ENCODE measurements at regions not wholly inside any gene's neighbourhood (a gene's known extent, or its start where the extent isn't known, plus 50 kb on each side); places are given as distances from the start of the nearest gene placed in this dataset.
"Not testable (repeated sequence)": the region's sequence is repeated elsewhere in the genome, so short reads cannot be mapped to it uniquely, and the experiment has no call there.

- H3K9me3 Mint-ChIP-seq: peaks cover 0 to 8% (median 0%) of the 10 kb centered on the region in 7 donors
- no peak overlapping the region for H3K27ac Mint-ChIP-seq
- H3K4me1 Mint-ChIP-seq: no peaks in the 10 kb centered on the region
- peaks cover 0 to 10% (median 0%) of the 10 kb centered on the region in 3 donors for H3K27me3 Mint-ChIP-seq
- no peaks in the 10 kb centered on the region for H3K36me3 Mint-ChIP-seq
- DNase-seq (no peak), ATAC-seq (ENCODE audit: low read depth in 2 of 2) (no peak)
- no peak overlapping the region for H3K4me3 Mint-ChIP-seq
Observed at GRCh38 chr10:130714742-130715467, 578.7 kb downstream of the GLRX3 start.

- H3K36me3 Mint-ChIP-seq: no peaks in the 10 kb centered on the region
- DNase-seq (no peak), ATAC-seq (ENCODE audit: low read depth in 2 of 2) (no peak)
- H3K4me1 Mint-ChIP-seq: no peaks in the 10 kb centered on the region
- no peak overlapping the region for H3K27ac Mint-ChIP-seq
- H3K27me3 Mint-ChIP-seq: peaks cover 0 to 10% (median 0%) of the 10 kb centered on the region in 3 donors
- peaks cover 0 to 8% (median 0%) of the 10 kb centered on the region in 7 donors for H3K9me3 Mint-ChIP-seq
- H3K4me3 Mint-ChIP-seq: peak overlapping the region in 1 of 8 donors; percentile 15
Observed at GRCh38 chr10:130715686-130716670, 579.8 kb downstream of the GLRX3 start.

- DNase-seq: no peak
- Mint-ChIP-seq H3K27me3 (peaks cover 0 to 10% (median 0%) of the 10 kb centered on the region in 3 donors), H3K9me3 (peaks cover 0 to 8% (median 0%) of the 10 kb centered on the region in 7 donors), H3K4me1 (no peaks in the 10 kb centered on the region), H3K36me3 (no peaks in the 10 kb centered on the region), H3K4me3 (no peak overlapping the region), H3K27ac (no peak overlapping the region)
- ATAC-seq (ENCODE audit: low read depth in 2 of 2): no peak
Observed at GRCh38 chr10:130717083-130717482, 580.9 kb downstream of the GLRX3 start.

- not testable (repeated sequence) for H3K4me1 Mint-ChIP-seq; H3K4me3 Mint-ChIP-seq; H3K27ac Mint-ChIP-seq; H3K9me3 Mint-ChIP-seq; H3K27me3 Mint-ChIP-seq; ATAC-seq (ENCODE audit: low read depth in 2 of 2); H3K36me3 Mint-ChIP-seq; DNase-seq
Observed at GRCh38 chr10:130718744-130719447, 582.7 kb downstream of the GLRX3 start.

DNA sequence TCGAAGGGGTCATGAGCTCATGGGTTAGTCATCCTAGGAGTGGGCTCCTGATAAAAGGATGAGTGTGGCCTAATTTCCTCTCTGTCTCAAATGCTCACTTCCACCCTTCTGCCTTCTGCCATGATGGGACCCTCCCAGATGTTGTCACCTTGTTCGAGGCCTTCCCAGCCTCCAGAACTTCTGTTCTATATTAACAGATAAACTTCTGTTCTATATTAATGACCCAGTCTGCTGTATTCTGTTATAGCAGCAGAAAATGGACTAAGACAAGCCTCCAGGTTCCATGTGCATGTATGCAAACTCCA is 583.2 kb downstream of the GLRX3 start:
- Mint-ChIP-seq H3K27me3 (no peaks in the 10 kb centered on the region), H3K4me1 (no peaks in the 10 kb centered on the region), H3K9me3 (peaks cover 0 to 8% (median 1%) of the 10 kb centered on the region in 7 donors), H3K36me3 (no peaks in the 10 kb centered on the region), H3K4me3 (no peak overlapping the region), H3K27ac (no peak overlapping the region)
- DNase-seq: no peak
- ATAC-seq (ENCODE audit: low read depth in 2 of 2): no peak

DNA sequence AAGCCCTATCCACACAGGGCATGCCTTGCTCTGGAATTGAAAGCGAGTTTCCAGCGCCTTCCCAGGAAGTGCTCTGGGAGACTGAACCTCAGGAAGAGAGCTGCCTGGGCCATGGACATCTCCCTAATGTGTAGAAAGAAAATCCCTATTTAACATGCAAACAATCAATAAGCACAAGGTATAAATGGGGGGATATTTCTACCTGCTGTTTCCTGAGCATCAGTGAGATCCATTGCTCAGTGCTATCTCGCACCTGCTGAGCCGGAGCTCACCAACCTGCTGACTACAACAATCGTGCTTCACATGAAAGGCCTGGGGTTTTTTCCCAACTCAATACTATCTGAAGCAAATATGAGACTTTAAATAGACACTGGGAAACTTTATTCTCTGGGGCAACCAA is 584.0 kb downstream of the GLRX3 start:
- no peak overlapping the region for H3K4me3 Mint-ChIP-seq
- no peaks in the 10 kb centered on the region for H3K4me1 Mint-ChIP-seq
- ATAC-seq (ENCODE audit: low read depth in 2 of 2): no peak
- peak overlapping the region in 1 of 6 donors; percentile 85 for H3K27ac Mint-ChIP-seq
- peaks cover 0 to 6% (median 0%) of the 10 kb centered on the region in 3 donors for H3K27me3 Mint-ChIP-seq
- no peak for DNase-seq
- H3K9me3 Mint-ChIP-seq: peaks cover 0 to 8% (median 1%) of the 10 kb centered on the region in 7 donors
- H3K36me3 Mint-ChIP-seq: no peaks in the 10 kb centered on the region

DNA sequence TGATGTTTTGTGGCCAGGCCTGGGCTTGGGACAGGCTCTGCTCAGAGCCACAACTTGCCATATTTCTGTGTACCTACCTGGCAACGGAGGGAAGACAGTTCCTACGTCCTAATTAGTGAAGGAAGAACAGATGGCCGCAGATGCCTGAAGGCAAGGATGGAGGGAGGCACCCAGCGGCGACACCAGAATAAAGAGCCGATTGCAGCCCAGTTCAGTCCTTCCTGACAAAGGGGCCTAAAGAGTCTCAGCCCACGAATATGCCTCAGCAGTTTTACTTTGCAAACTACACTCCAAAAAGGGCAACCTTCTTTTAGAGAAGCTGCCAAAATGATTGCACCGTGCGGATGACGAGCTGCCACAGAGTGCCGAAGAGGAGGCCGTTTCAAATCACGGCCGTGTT is 585.8 kb downstream of the GLRX3 start:
- Mint-ChIP-seq H3K9me3 (peaks cover 0 to 8% (median 1%) of the 10 kb centered on the region in 7 donors), H3K27ac (no peak overlapping the region), H3K36me3 (no peaks in the 10 kb centered on the region), H3K4me1 (no peaks in the 10 kb centered on the region), H3K27me3 (peaks cover 0 to 6% (median 0%) of the 10 kb centered on the region in 3 donors), H3K4me3 (no peak overlapping the region)
- DNase-seq (no peak), ATAC-seq (ENCODE audit: low read depth in 2 of 2) (no peak)

GRCh38 chr10:130723704-130724103 is 587.5 kb downstream of the GLRX3 start:
- Mint-ChIP-seq H3K4me1 (no peaks in the 10 kb centered on the region), H3K4me3 (no peak overlapping the region), H3K27ac (no peak overlapping the region), H3K36me3 (no peaks in the 10 kb centered on the region), H3K27me3 (peaks cover 0 to 12% (median 0%) of the 10 kb centered on the region in 3 donors), H3K9me3 (peaks cover 0 to 4% (median 0%) of the 10 kb centered on the region in 7 donors)
- ATAC-seq (ENCODE audit: low read depth in 2 of 2) (no peak), DNase-seq (no peak)

DNA sequence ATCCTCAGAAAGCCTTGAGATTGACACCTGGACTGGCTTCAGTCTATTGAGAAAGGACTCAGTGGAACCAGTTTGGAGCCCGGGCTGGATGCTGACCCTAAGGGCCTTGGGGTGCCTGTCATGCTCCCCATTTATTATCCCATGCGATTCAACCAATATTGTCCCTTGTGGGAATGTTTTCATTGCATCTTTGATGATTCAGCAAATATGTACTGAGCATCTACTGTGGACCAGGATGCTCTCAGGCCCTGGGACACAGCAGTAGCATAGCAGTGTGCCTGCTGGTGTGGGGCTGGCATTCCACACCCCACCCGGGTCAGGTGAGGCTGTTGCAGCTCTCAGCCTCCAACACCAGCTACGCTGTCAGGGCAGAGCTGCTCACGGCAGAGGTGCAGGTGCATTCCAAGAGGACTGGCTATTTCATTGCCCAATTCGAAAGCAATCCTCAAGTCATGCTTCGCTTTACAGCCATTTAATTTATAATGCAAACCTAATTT is 586.0 kb downstream of the TCERG1L start:
- H3K4me1 Mint-ChIP-seq: no peaks in the 10 kb centered on the region
- peaks cover 0 to 12% (median 0%) of the 10 kb centered on the region in 3 donors for H3K27me3 Mint-ChIP-seq
- DNase-seq (no peak), ATAC-seq (ENCODE audit: low read depth in 2 of 2) (no peak)
- H3K9me3 Mint-ChIP-seq: peaks cover 0 to 6% (median 0%) of the 10 kb centered on the region in 7 donors
- no peaks in the 10 kb centered on the region for H3K36me3 Mint-ChIP-seq
- H3K4me3 Mint-ChIP-seq: no peak overlapping the region
- no peak overlapping the region for H3K27ac Mint-ChIP-seq

GRCh38 chr10:130726996-130727725 is 584.4 kb downstream of the TCERG1L start:
- H3K9me3 Mint-ChIP-seq: peaks cover 0 to 6% (median 0%) of the 10 kb centered on the region in 7 donors
- DNase-seq (no peak), ATAC-seq (ENCODE audit: low read depth in 2 of 2) (no peak)
- no peaks in the 10 kb centered on the region for H3K4me1 Mint-ChIP-seq
- H3K27me3 Mint-ChIP-seq: peaks cover 0 to 12% (median 0%) of the 10 kb centered on the region in 3 donors
- H3K27ac Mint-ChIP-seq: no peak overlapping the region
- H3K4me3 Mint-ChIP-seq: no peak overlapping the region
- no peaks in the 10 kb centered on the region for H3K36me3 Mint-ChIP-seq

DNA sequence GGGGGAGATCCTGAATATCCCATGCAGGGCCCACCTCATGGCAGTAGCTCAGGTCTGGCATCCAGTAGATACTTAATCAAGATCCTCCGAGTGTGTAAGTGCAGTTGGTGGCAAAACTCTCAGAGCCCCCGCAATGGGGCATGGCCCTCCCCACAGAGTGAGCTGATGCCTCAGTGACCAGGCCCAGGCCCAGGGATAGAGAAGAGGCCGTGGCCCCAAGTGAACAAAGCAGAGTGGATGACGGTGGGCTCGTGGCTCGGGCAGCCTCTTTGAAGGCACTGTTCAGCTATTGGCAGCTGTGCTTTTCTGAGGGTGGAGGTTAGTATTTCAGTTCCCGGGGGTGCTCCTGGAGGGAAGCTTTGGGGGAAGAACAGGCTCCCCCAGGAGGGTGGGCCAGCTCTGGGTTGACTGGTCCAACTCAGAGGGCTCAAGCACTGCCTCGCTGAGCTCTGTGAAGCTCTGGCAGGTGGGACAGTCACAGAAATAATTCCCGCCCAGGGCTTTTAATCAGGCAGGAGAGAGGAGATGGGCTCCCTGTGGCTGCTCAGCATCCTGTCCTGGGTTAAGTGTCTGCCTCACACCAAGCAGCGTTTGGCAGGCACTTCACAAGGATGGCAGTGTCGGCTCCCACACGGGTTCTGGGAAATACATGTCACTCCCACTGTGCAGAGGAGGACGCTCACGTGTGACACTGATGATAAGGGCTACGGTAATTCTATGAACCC is 583.6 kb downstream of the TCERG1L start:
- peaks cover 0 to 12% (median 0%) of the 10 kb centered on the region in 3 donors for H3K27me3 Mint-ChIP-seq
- H3K36me3 Mint-ChIP-seq: no peaks in the 10 kb centered on the region
- no peak overlapping the region for H3K4me3 Mint-ChIP-seq
- peaks cover 0 to 6% (median 0%) of the 10 kb centered on the region in 7 donors for H3K9me3 Mint-ChIP-seq
- no peak overlapping the region for H3K27ac Mint-ChIP-seq
- DNase-seq (no peak), ATAC-seq (ENCODE audit: low read depth in 2 of 2) (no peak)
- H3K4me1 Mint-ChIP-seq: no peaks in the 10 kb centered on the region

DNA sequence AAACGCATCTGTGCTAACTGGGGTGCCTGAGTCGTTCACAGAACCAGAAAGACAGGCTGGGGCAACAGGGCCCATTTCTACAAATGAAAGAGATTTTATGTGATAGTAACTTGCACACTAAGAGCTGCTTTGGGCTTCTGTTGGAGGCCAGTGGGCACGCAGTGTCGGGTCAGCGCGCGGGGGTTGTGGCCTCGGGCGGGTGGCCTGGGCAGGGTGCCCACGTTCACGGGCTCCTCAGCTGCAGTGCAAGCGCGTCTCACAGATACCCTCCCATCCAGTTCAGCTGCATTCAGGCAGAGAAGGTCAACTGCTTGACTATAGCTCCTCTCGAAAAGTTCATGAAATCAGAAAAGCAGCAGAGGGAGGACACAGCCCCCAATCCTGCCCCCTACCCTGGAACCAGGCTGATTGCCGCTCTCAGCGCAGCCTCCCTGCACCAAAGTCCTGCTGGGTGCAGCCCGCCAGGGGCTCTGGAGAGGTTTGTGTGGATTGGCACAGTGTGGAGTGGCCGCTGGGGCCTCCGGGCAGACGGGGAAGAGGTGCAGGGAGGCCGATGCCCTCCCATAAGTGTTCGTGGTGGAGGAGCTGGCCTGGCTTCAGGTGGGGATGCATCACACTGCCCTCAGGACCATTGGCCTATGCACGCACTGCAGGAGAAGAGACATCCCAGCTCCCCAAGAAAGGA is 582.8 kb downstream of the TCERG1L start:
- H3K4me1 Mint-ChIP-seq: no peaks in the 10 kb centered on the region
- H3K9me3 Mint-ChIP-seq: peaks cover 0 to 6% (median 0%) of the 10 kb centered on the region in 7 donors
- peaks cover 0 to 12% (median 0%) of the 10 kb centered on the region in 3 donors for H3K27me3 Mint-ChIP-seq
- H3K4me3 Mint-ChIP-seq: no peak overlapping the region
- no peak for ATAC-seq (ENCODE audit: low read depth in 2 of 2)
- no peaks in the 10 kb centered on the region for H3K36me3 Mint-ChIP-seq
- no peak overlapping the region for H3K27ac Mint-ChIP-seq
- DNase-seq: no peak
